ENCODE measurements at regions not wholly inside any gene's neighbourhood (a gene's known extent, or its start where the extent isn't known, plus 50 kb on each side); places are given as distances from the start of the nearest gene placed in this dataset.

GRCh38 chr16:54829691-54830090 lies 101.0 kb upstream of the IRX5 start:
- no peak for TF ChIP-seq POLR2A (IDR thresholded peaks at IDR 0.05; ENCODE audit: extremely low read depth, insufficient read length)
- no peak for TF ChIP-seq CTCF (IDR thresholded peaks at IDR 0.05; ENCODE audit: low read depth, low read length)
